CD14-positive monocyte (primary cell): ENCODE measurements at regions not wholly inside any gene's neighbourhood (a gene's known extent, or its start where the extent isn't known, plus 50 kb on each side); places are given as distances from the start of the nearest gene placed in this dataset.

Source experiments
- DNase-seq, 3 donors: peaks; one replicate each; pipeline ENCODE4 v3.0.0-alpha.2; 2011 to 2022
- H2AFZ ChIP-seq: 2 replicates; pipeline ENCODE4 v1.6.0; 2012; ENCODE audit warnings: mild to moderate bottlenecking, low read depth, low read length, inconsistent platforms; ENCODE audit not compliant: insufficient read depth, poor library complexity, severe bottlenecking
- H3K27ac ChIP-seq, 2 donors: 1 replicate in 1 of 2; 2 replicates in 1 of 2; pipeline ENCODE4 v1.5.1; 2012 to 2013; ENCODE audit warnings: low read length in 2 of 2, control low read depth in 1 of 2, inconsistent platforms in 1 of 2, low read depth in 1 of 2, mild to moderate bottlenecking in 1 of 2
- H3K27me3 ChIP-seq, 2 donors: one replicate each; pipeline versions ENCODE4 v1.6.0 to v1.6.1; 2011 to 2013; ENCODE audit warnings: low read length in 2 of 2; ENCODE audit not compliant: control insufficient read depth in 2 of 2, insufficient read depth in 2 of 2
- H3K36me3 ChIP-seq, 2 donors: replicated peaks in 1 of 2; 1 replicate in 1 of 2; 2 replicates in 1 of 2; pipeline versions ENCODE4 v1.5.1 to v1.6.1; 2012 to 2013; ENCODE audit warnings: low read length in 2 of 2, control low read depth in 1 of 2, inconsistent platforms in 1 of 2, mild to moderate bottlenecking in 1 of 2; ENCODE audit not compliant: insufficient read depth in 2 of 2, control insufficient read depth in 1 of 2
- H3K4me1 ChIP-seq, 2 donors: 1 replicate in 1 of 2; 2 replicates in 1 of 2; pipeline versions ENCODE4 v1.5.1 to v1.6.1; 2012 to 2013; ENCODE audit warnings: low read length in 2 of 2, control low read depth in 1 of 2, inconsistent platforms in 1 of 2, mild to moderate bottlenecking in 1 of 2, moderate library complexity in 1 of 2; ENCODE audit not compliant: insufficient read depth in 2 of 2, control insufficient read depth in 1 of 2
- H3K4me2 ChIP-seq: replicated peaks from 2 replicates; pipeline ENCODE3; 2012; ENCODE audit warnings: low read length, moderate library complexity, mild to moderate bottlenecking; ENCODE audit not compliant: poor library complexity, severe bottlenecking; ENCODE audit errors: extremely low read depth
- H3K4me3 ChIP-seq, 3 experiments: fragments of 200-600 bp in 1 of 3; sonication (generic) in 1 of 3; replicated peaks in 1 of 3; 1 replicate in 2 of 3; 2 replicates in 1 of 3; pipeline ENCODE4 v1.5.1; 2011 to 2013; ENCODE audit warnings: low read length in 3 of 3, mild to moderate bottlenecking in 3 of 3, control low read depth in 2 of 3, low read depth in 2 of 3, inconsistent platforms in 1 of 3, moderate library complexity in 1 of 3
- H3K79me2 ChIP-seq: 2 replicates; pipeline ENCODE4 v1.6.0; 2012; ENCODE audit warnings: mild to moderate bottlenecking, control low read depth, inconsistent platforms, low read length, moderate library complexity; ENCODE audit not compliant: insufficient read depth
- H3K9ac ChIP-seq: 2 replicates; pipeline ENCODE4 v1.6.0; 2017; ENCODE audit warnings: low read length, mild to moderate bottlenecking; ENCODE audit not compliant: insufficient read depth, poor library complexity, severe bottlenecking
- H3K9me3 ChIP-seq, 2 donors: replicated peaks in 1 of 2; 1 replicate in 1 of 2; 2 replicates in 1 of 2; pipeline versions ENCODE4 v1.5.1 to v1.6.1; 2012 to 2013; ENCODE audit warnings: low read length in 2 of 2, control low read depth in 1 of 2; ENCODE audit not compliant: control insufficient read depth in 1 of 2, insufficient read depth in 1 of 2
- H4K20me1 ChIP-seq: 2 replicates; pipeline ENCODE4 v1.6.0; 2012; ENCODE audit warnings: mild to moderate bottlenecking, low read length, control low read depth, moderate library complexity; ENCODE audit not compliant: insufficient read depth
- H3K27ac Mint-ChIP-seq, 7 donors: one replicate each; pipeline ENCODE4 v1.8.0; 2020; ENCODE audit warnings: mild to moderate bottlenecking in 7 of 7, mixed read lengths in 7 of 7, moderate library complexity in 6 of 7, inconsistent platforms in 2 of 7
- H3K27me3 Mint-ChIP-seq, 3 donors: one replicate each; pipeline ENCODE4 v1.8.0; 2021 to 2022; ENCODE audit warnings: low read depth in 3 of 3, mild to moderate bottlenecking in 3 of 3, mixed read lengths in 3 of 3, moderate library complexity in 3 of 3, inconsistent platforms in 1 of 3
- H3K36me3 Mint-ChIP-seq, 2 donors: one replicate each; pipeline ENCODE4 v1.8.0; 2020; ENCODE audit warnings: mixed read lengths in 2 of 2, inconsistent platforms in 1 of 2, mild to moderate bottlenecking in 1 of 2
- H3K4me1 Mint-ChIP-seq: one replicate; pipeline ENCODE4 v1.8.0; 2020; ENCODE audit warnings: mild to moderate bottlenecking, mixed read lengths
- H3K4me3 Mint-ChIP-seq, 2 donors: one replicate each; pipeline ENCODE4 v1.8.0; 2020; ENCODE audit warnings: mild to moderate bottlenecking in 2 of 2, mixed read lengths in 2 of 2, moderate library complexity in 1 of 2
- H3K9me3 Mint-ChIP-seq, 7 donors: one replicate each; pipeline ENCODE4 v1.8.0; 2020 to 2022; ENCODE audit warnings: mixed read lengths in 7 of 7, mild to moderate bottlenecking in 6 of 7, moderate library complexity in 6 of 7, inconsistent platforms in 2 of 7
- CTCF ChIP-seq: fragments of 200-600 bp; IDR thresholded peaks from one replicate; pipeline ENCODE4 v1.8.0; 2022; ENCODE audit warnings: antibody characterized with exemption, mild to moderate bottlenecking
- WGBS: methylation state at CpG from one replicate; pipeline ENCODE4 v1.1.5; 2013; ENCODE audit warnings: missing lambda C conversion rate; ENCODE audit not compliant: insufficient coverage; 5-methylcytosine and 5-hydroxymethylcytosine counted together
- intact Hi-C, 2 donors: fragments of 100-400 bp; cut with micrococcal nuclease; formaldehyde crosslinking; loops; one replicate each; pipeline versions ENCODE4 v1.15.0 to v1.15.1; 2023

- Histone ChIP-seq H3K27me3 (no peaks in the 10 kb centered on the region), H3K4me3 (no peak overlapping the region), H3K27ac (no peak overlapping the region), H2AFZ (no peak overlapping the region), H3K4me2 (no peak overlapping the region), H3K79me2 (no peaks in the 10 kb centered on the region), H3K4me1 (no peaks in the 10 kb centered on the region), H3K9me3 (no peaks in the 10 kb centered on the region), H3K9ac (no peak overlapping the region), H3K36me3 (no peaks in the 10 kb centered on the region), H4K20me1 (no peaks in the 10 kb centered on the region)
- H3K27me3 Mint-ChIP-seq = peaks cover 0 to 2% (median 0%) of the 10 kb centered on the region in 3 donors
- peaks cover 0 to 8% (median 0%) of the 10 kb centered on the region in 7 donors for H3K9me3 Mint-ChIP-seq
- TF ChIP-seq CTCF = no peak
- intact Hi-C loops = no loop called here
- H3K27ac Mint-ChIP-seq = no peak overlapping the region
- no peak overlapping the region for H3K4me3 Mint-ChIP-seq
- DNase-seq = no peak
- WGBS = 78% methylated on average over 6 of the region's 6 CpGs
- H3K4me1 Mint-ChIP-seq = no peaks in the 10 kb centered on the region
- H3K36me3 Mint-ChIP-seq = no peaks in the 10 kb centered on the region
Measured at GRCh38 chr6:150486048-150486447, 113.6 kb upstream of the PLEKHG1 start.

GRCh38 chr6:150490586-150490985, 109.1 kb upstream of the PLEKHG1 start:
- Histone ChIP-seq H3K27me3 (no peaks in the 10 kb centered on the region), H3K27ac (no peak overlapping the region), H3K4me2 (no peak overlapping the region), H3K4me3 (no peak overlapping the region), H3K9ac (no peak overlapping the region), H3K79me2 (no peaks in the 10 kb centered on the region), H3K9me3 (peaks cover 0 to 5% of the 10 kb centered on the region in 2 donors), H2AFZ (no peak overlapping the region), H4K20me1 (no peaks in the 10 kb centered on the region), H3K36me3 (no peaks in the 10 kb centered on the region), H3K4me1 (no peaks in the 10 kb centered on the region)
- Mint-ChIP-seq H3K4me1 (no peaks in the 10 kb centered on the region), H3K27me3 (peaks cover 0 to 2% (median 0%) of the 10 kb centered on the region in 3 donors), H3K4me3 (no peak overlapping the region), H3K27ac (no peak overlapping the region), H3K9me3 (peaks cover under 1 to 11% (median 3%) of the 10 kb centered on the region in 7 donors), H3K36me3 (no peaks in the 10 kb centered on the region)
- intact Hi-C loops = no loop called here
- TF ChIP-seq CTCF = no peak
- DNase-seq = no peak
- 95% methylated on average over 6 of the region's 6 CpGs for WGBS
